ENCODE measurements at regions not wholly inside any gene's neighbourhood (a gene's known extent, or its start where the extent isn't known, plus 50 kb on each side); places are given as distances from the start of the nearest gene placed in this dataset.
"Not testable (repeated sequence)": the region's sequence is repeated elsewhere in the genome, so short reads cannot be mapped to it uniquely, and the experiment has no call there.

DNA sequence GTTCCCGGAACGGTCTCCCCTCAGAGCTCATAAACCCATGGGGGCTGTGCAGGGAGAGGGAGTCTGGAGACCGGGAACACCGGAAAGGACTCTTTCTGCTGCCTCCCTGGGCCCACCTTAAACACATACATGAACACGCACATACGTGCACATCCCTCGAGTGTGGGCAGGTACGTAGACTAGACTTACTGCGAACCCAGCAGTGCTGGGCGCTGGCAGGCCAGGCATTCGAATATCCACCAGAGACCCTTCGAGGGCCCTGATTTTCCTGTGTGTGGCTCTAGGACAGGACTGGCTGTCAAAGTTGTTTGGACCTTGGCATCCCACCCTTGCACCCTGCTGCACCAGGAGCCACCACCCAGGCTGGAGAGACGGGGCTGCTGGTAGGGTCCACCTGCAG lies 102.7 kb downstream of the PLXNA1 start (continued):
- TF ChIP-seq, protein P1, sequence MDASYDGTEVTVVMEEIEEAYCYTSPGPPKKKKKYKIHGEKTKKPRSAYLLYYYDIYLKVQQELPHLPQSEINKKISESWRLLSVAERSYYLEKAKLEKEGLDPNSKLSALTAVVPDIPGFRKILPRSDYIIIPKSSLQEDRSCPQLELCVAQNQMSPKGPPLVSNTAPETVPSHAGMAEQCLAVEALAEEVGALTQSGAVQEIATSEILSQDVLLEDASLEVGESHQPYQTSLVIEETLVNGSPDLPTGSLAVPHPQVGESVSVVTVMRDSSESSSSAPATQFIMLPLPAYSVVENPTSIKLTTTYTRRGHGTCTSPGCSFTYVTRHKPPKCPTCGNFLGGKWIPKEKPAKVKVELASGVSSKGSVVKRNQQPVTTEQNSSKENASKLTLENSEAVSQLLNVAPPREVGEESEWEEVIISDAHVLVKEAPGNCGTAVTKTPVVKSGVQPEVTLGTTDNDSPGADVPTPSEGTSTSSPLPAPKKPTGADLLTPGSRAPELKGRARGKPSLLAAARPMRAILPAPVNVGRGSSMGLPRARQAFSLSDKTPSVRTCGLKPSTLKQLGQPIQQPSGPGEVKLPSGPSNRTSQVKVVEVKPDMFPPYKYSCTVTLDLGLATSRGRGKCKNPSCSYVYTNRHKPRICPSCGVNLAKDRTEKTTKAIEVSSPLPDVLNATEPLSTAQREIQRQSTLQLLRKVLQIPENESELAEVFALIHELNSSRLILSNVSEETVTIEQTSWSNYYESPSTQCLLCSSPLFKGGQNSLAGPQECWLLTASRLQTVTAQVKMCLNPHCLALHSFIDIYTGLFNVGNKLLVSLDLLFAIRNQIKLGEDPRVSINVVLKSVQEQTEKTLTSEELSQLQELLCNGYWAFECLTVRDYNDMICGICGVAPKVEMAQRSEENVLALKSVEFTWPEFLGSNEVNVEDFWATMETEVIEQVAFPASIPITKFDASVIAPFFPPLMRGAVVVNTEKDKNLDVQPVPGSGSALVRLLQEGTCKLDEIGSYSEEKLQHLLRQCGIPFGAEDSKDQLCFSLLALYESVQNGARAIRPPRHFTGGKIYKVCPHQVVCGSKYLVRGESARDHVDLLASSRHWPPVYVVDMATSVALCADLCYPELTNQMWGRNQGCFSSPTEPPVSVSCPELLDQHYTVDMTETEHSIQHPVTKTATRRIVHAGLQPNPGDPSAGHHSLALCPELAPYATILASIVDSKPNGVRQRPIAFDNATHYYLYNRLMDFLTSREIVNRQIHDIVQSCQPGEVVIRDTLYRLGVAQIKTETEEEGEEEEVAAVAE (CRISPR knock-in tag; IDR thresholded peaks at IDR 0.05; ENCODE audit: borderline replicate concordance), result no peak
- no peak for TF ChIP-seq BATF2 (CRISPR knock-in tag; IDR thresholded peaks at IDR 0.05)

GRCh38 chr3:127086591-127086990 lies 103.7 kb downstream of the PLXNA1 start:
- H4K20me1 ChIP-seq (ENCODE audit: insufficient read depth, low read length); H3K4me2 ChIP-seq (ENCODE audit: low read depth, low read length); intact Hi-C loops (cut with micrococcal nuclease; ENCODE audit: unreplicated experiment); BruUV-seq (replicated peaks); H3K36me3 ChIP-seq (replicated peaks in 1 of 2; ENCODE audit: control insufficient read depth in 1 of 2, insufficient read depth in 2 of 2, low read length in 2 of 2); DNase-seq (ENCODE audit: low spot score); in situ Hi-C loops (cut with HindIII; ENCODE audit: extremely low pct_ligation_motif_present, low pct_unique_long_range_greater_than_20kb); H3K79me2 ChIP-seq (ENCODE audit: insufficient read depth, low read length); H3K9me3 ChIP-seq (ENCODE audit: low read length); H2AFZ ChIP-seq (ENCODE audit: low read length); POLR2A ChIA-PET; CTCF ChIA-PET (ENCODE audit: low intra/inter-chr PET ratio, low total read pairs); H3K9ac ChIP-seq (ENCODE audit: insufficient read depth, low read depth, low read length); H3K4me3 ChIP-seq (replicated peaks in 1 of 3; ENCODE audit: insufficient read depth in 1 of 3, low read depth in 2 of 3, low read length in 3 of 3); H3K27ac ChIP-seq (ENCODE audit: extremely low read length, insufficient read depth, low read length): not testable (repeated sequence)
- peak; percentile 8 for FAIRE-seq
- WGBS (ENCODE audit: low lambda C conversion rate), result 21% methylated on average over 13 of the region's 13 CpGs
- peak; percentile 61; the same call in 2 of the 3 replicates for ATAC-seq
- Histone ChIP-seq H3K27me3 (ENCODE audit: control insufficient read depth in 1 of 2, insufficient read depth in 2 of 2, low read length in 2 of 2) (peaks cover 10 to 67% of the 10 kb centered on the region in 2 experiments; a peak in 4 of 5 replicates), H3K4me1 (ENCODE audit: insufficient read depth, low read length) (peaks cover 14% of the 10 kb centered on the region)
- TF ChIP-seq HNF4A (CRISPR knock-in tag; IDR thresholded peaks at IDR 0.05) (peak; percentile 38; the same call in 1 of the 2 replicates), ZBTB33 (CRISPR knock-in tag; IDR thresholded peaks at IDR 0.05) (peak; percentile 84; the same call in 1 of the 2 replicates)
